Activated CD4-positive, alpha-beta T cell treated with anti-CD3 and anti-CD28 coated beads for 36 hours (primary cell): ENCODE measurements at regions not wholly inside any gene's neighbourhood (a gene's known extent, or its start where the extent isn't known, plus 50 kb on each side); places are given as distances from the start of the nearest gene placed in this dataset.

Experiments used
- ATAC-seq: fragments of 200-7000 bp; cut with Tn5 transposase; one replicate; pipeline ENCODE4 v1.10.0; 2021; ENCODE audit warnings: mild to moderate bottlenecking, moderate library complexity
- CTCF ChIA-PET: fragments of 350-600 bp; sonication (Branson Sonifier 250); formaldehyde crosslinking; loops from one replicate; lab custom pipeline; 2021; ENCODE audit warnings: antibody characterized with exemption; lab: Charles Lee
- POLR2A ChIA-PET: fragments of 350-600 bp; sonication (Branson Sonifier 250); formaldehyde crosslinking; loops from one replicate; lab custom pipeline; 2021; ENCODE audit warnings: antibody characterized with exemption, inconsistent platforms; lab: Charles Lee
- DNase-seq: peaks from one replicate; pipeline ENCODE4 v3.0.0-alpha.2; 2020
- H3K27ac Mint-ChIP-seq: one replicate; pipeline ENCODE4 v1.8.0; 2021; ENCODE audit warnings: mixed read lengths
- H3K27me3 Mint-ChIP-seq: one replicate; pipeline ENCODE4 v1.8.0; 2021; ENCODE audit warnings: mixed read lengths
- H3K36me3 Mint-ChIP-seq: one replicate; pipeline ENCODE4 v1.8.0; 2021; ENCODE audit warnings: low read depth, mixed read lengths
- H3K4me1 Mint-ChIP-seq: one replicate; pipeline ENCODE4 v1.8.0; 2021; ENCODE audit warnings: mixed read lengths
- H3K4me3 Mint-ChIP-seq: one replicate; pipeline ENCODE4 v1.8.0; 2021; ENCODE audit warnings: mild to moderate bottlenecking, moderate library complexity, mixed read lengths
- H3K9me3 Mint-ChIP-seq: one replicate; pipeline ENCODE4 v1.8.0; 2021; ENCODE audit warnings: low read depth, mixed read lengths
- intact Hi-C, 2 experiments: fragments of 100-400 bp; cut with DNase I in 1 of 2; cut with micrococcal nuclease in 1 of 2; formaldehyde crosslinking; loops; one replicate each; pipeline versions ENCODE4 v1.14.2 to v1.15.1; 2022 to 2024; cut with DNase I, micrococcal nuclease

DNA sequence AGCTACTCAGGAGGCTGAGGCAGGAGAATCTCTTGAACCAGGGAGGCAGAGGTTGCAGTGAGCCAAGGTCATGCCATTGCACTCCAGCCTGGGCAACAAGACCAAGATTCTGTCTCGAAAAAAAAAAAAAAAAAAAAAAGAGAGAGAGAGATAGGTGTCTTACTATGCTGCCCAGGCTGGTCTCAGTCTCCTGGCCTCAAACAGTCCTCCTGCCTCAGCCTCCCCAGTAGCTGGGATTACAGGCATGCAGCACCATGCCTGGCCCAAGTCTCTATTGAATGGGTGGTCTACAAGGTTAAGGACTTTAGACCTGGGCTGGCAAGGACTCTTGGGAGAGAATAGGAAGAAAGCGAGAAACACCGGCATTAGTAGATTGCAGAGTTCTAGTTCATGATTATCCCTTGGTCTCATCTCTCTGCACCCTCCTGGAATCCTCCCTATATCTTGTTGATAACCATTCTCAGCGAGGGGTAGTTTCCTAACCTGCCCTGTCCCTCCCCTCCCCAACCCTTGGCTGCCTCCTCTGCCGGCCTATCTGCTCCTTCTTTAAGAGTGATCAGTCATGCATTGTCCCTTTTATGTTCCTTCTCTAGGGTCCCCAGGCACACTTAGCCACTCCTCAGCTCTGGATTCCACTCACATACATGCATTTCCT, 128.1 kb upstream of the MAP1LC3B2 start:
- H3K9me3 Mint-ChIP-seq, result no peaks in the 10 kb centered on the region
- ChIA-PET CTCF (no interaction called here), POLR2A (no interaction called here)
- intact Hi-C loops, result no loop called here
- no peak overlapping the region for H3K4me3 Mint-ChIP-seq
- no peak overlapping the region for H3K27ac Mint-ChIP-seq
- peaks cover 5% of the 10 kb centered on the region for H3K4me1 Mint-ChIP-seq
- ATAC-seq (no peak), DNase-seq (no peak)
- no peaks in the 10 kb centered on the region for H3K36me3 Mint-ChIP-seq
- H3K27me3 Mint-ChIP-seq, result no peaks in the 10 kb centered on the region

GRCh38 chr12:116431677-116432300, 127.4 kb upstream of the MAP1LC3B2 start:
- Mint-ChIP-seq H3K27me3 (no peaks in the 10 kb centered on the region), H3K9me3 (no peaks in the 10 kb centered on the region), H3K4me3 (no peak overlapping the region), H3K27ac (no peak overlapping the region), H3K4me1 (peaks cover 5% of the 10 kb centered on the region), H3K36me3 (no peaks in the 10 kb centered on the region)
- intact Hi-C loops, result no loop called here
- ChIA-PET POLR2A (no interaction called here), CTCF (interaction anchor here (0.7 kb wide), 1 partner anchor 9 kb away, joined by 4 read pairs; no protein-coding TSS in a partner anchor)
- ATAC-seq (no peak), DNase-seq (no peak)

DNA sequence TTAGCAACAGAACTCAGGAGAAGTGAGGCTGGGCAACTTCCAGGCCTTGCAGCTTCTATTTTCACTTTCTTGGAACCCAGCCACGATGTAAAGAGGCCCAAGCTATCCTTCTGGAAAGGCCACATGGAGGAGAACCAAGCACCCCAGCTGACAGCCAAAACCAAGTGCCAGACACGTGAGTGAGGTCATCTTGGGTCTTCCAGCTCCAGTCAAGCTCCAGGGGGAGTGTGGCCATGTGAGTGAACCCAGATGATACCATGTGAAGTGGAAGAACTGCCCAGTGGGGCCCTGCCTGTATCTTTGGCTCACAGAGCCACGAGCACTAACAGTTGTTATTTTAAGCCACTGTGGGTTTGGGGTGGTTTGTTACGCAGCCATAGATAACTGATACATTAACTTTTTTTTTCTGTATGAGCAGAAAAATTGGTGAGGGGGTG, 126.8 kb upstream of the MAP1LC3B2 start:
- intact Hi-C loops, result no loop called here
- H3K4me1 Mint-ChIP-seq, result peaks cover 5% of the 10 kb centered on the region
- ChIA-PET POLR2A (no interaction called here), CTCF (interaction anchor here (0.7 kb wide), 1 partner anchor 9 kb away, joined by 4 read pairs; no protein-coding TSS in a partner anchor)
- H3K36me3 Mint-ChIP-seq, result no peaks in the 10 kb centered on the region
- no peak overlapping the region for H3K27ac Mint-ChIP-seq
- DNase-seq, result no peak
- no peak overlapping the region for H3K4me3 Mint-ChIP-seq
- H3K9me3 Mint-ChIP-seq, result no peaks in the 10 kb centered on the region
- no peaks in the 10 kb centered on the region for H3K27me3 Mint-ChIP-seq
- ATAC-seq, result no peak

GRCh38 chr12:116433249-116433648, 125.9 kb upstream of the MAP1LC3B2 start:
- Mint-ChIP-seq H3K4me1 (peaks cover 5% of the 10 kb centered on the region), H3K4me3 (no peak overlapping the region), H3K36me3 (no peaks in the 10 kb centered on the region), H3K27me3 (no peaks in the 10 kb centered on the region), H3K27ac (no peak overlapping the region), H3K9me3 (no peaks in the 10 kb centered on the region)
- intact Hi-C loops, result no loop called here
- CTCF ChIA-PET, result interaction anchor here (1.2 kb wide), 1 partner anchor 28 kb away, joined by 4 read pairs; no protein-coding TSS in a partner anchor
- no peak for ATAC-seq
- POLR2A ChIA-PET, result interaction anchor here (0.5 kb wide), 1 partner anchor 42 kb away, joined by 3 read pairs; no protein-coding TSS in a partner anchor
- no peak for DNase-seq

DNA sequence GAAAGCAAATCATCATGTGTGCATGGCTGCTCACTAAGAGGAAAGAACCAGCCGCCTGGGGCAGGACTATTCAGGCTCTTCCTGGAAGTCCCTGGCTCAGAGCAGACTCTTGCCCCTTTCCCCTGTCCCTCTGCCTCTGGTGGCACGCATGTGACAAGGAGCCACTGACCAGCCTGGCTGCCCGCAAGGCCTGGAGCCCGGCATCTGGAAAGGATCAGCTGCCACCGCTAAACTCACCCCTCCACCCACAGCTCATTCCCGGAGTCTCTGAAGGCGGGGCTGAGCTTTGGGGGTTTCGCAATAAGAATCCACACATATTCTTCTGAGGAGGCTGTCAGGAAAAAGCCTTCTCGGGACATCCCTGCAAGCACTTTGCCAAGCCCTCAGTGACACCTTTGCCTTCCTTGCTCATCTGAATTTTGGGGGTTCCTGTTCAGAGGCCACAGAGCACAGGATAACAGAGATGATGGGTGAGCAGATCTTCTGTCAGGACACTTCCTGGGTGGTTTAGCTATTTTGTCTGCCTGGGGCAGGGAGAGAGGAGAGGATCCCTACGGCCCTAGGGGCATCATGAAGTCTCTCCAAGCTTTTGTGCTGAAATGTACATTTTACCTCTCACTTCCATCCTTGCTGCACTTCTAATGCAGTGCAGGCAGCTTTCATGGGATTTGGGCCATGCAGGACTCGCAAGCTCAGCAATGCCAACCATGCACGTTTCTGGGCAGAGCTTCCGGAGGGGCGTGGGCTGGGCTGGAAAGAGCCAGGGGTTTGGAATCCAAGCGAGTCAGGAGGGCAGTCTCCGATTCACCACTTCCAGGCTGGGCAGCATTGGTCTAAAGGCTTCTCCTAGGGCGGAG, 124.8 kb upstream of the MAP1LC3B2 start:
- no peak overlapping the region for H3K4me3 Mint-ChIP-seq
- ChIA-PET CTCF (interaction anchor here (1.2 kb wide), 1 partner anchor 27 kb away, joined by 4 read pairs; no protein-coding TSS in a partner anchor), POLR2A (no interaction called here)
- H3K9me3 Mint-ChIP-seq, result no peaks in the 10 kb centered on the region
- DNase-seq (no peak), ATAC-seq (no peak)
- no peaks in the 10 kb centered on the region for H3K36me3 Mint-ChIP-seq
- no peaks in the 10 kb centered on the region for H3K27me3 Mint-ChIP-seq
- H3K4me1 Mint-ChIP-seq, result peaks cover 5% of the 10 kb centered on the region
- no peak overlapping the region for H3K27ac Mint-ChIP-seq
- intact Hi-C loops, result no loop called here

DNA sequence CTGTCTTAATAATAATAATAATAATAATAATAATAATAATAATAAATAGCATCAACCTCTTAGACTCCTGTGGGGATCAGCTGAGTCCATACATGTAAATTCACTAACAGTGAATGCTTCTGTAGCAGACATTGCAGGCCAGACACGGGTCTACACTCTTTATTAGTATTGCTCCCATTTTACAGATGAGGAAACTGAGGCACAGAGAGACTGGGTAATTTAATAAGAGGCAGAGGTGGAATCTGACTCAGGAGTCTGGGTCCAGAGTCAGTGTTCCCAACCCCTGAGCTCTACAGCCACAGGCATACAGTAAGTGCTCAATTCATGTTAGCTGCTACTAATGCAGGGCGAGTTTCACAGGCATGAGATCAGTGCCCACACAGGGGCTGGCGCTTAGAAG, 123.2 kb upstream of the MAP1LC3B2 start:
- no peaks in the 10 kb centered on the region for H3K9me3 Mint-ChIP-seq
- ChIA-PET CTCF (no interaction called here), POLR2A (no interaction called here)
- no peaks in the 10 kb centered on the region for H3K36me3 Mint-ChIP-seq
- intact Hi-C loops, result no loop called here
- no peak overlapping the region for H3K4me3 Mint-ChIP-seq
- H3K4me1 Mint-ChIP-seq, result peaks cover 5% of the 10 kb centered on the region
- no peak for DNase-seq
- no peak overlapping the region for H3K27ac Mint-ChIP-seq
- H3K27me3 Mint-ChIP-seq, result no peaks in the 10 kb centered on the region
- ATAC-seq, result no peak

DNA sequence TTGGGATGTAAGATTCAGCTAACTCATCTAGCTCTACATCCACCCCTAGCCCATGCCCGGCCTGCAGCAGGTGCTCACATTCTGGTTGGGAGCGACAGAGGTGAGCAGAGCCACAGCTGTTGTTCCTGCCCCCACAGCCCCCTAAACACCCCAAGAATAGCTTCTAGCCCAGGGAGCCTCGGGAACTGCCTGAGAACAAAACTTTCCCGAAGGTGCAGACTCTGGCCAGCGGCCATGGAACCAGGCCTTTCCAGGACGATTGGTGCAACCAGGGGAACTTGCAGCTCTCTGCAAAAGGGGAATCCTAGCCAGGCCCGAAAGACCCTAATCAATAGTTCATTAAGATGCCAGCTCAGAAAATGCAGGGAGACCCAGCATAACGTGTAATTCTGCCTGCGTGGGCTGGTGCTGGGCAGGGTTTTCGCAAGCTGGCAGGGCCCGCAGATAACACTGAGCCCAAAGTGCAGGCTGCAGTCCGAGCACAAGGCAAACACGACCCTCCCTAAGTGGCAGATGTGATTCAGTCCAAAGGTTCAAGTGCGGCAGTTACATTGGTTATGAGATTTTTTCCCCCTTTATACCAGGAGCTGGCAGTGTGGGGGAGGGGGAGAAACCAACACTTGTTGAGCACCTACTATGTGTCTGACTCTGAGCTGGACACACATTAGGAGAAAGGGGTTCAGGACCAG, 122.5 kb upstream of the MAP1LC3B2 start:
- H3K27ac Mint-ChIP-seq, result no peak overlapping the region
- peaks cover 5% of the 10 kb centered on the region for H3K4me1 Mint-ChIP-seq
- no peak for DNase-seq
- ChIA-PET POLR2A (no interaction called here), CTCF (no interaction called here)
- no peaks in the 10 kb centered on the region for H3K36me3 Mint-ChIP-seq
- H3K9me3 Mint-ChIP-seq, result no peaks in the 10 kb centered on the region
- no peaks in the 10 kb centered on the region for H3K27me3 Mint-ChIP-seq
- intact Hi-C loops, result no loop called here
- H3K4me3 Mint-ChIP-seq, result no peak overlapping the region
- ATAC-seq, result no peak

GRCh38 chr12:116441292-116441691, 117.9 kb upstream of the MAP1LC3B2 start:
- no peaks in the 10 kb centered on the region for H3K27me3 Mint-ChIP-seq
- no peaks in the 10 kb centered on the region for H3K36me3 Mint-ChIP-seq
- no peak overlapping the region for H3K4me3 Mint-ChIP-seq
- intact Hi-C loops, result no loop called here
- peaks cover 13% of the 10 kb centered on the region for H3K4me1 Mint-ChIP-seq
- ChIA-PET CTCF (interaction anchor here (0.6 kb wide), 1 partner anchor 9 kb away, joined by 4 read pairs; no protein-coding TSS in a partner anchor), POLR2A (no interaction called here)
- DNase-seq (no peak), ATAC-seq (no peak)
- H3K27ac Mint-ChIP-seq, result no peak overlapping the region
- H3K9me3 Mint-ChIP-seq, result no peaks in the 10 kb centered on the region

GRCh38 chr12:116442304-116442703, 116.9 kb upstream of the MAP1LC3B2 start:
- CTCF ChIA-PET, result no interaction called here
- ATAC-seq, result no peak
- no peak overlapping the region for H3K27ac Mint-ChIP-seq
- H3K36me3 Mint-ChIP-seq, result no peaks in the 10 kb centered on the region
- H3K27me3 Mint-ChIP-seq, result no peaks in the 10 kb centered on the region
- H3K9me3 Mint-ChIP-seq, result no peaks in the 10 kb centered on the region
- H3K4me1 Mint-ChIP-seq, result peaks cover 13% of the 10 kb centered on the region
- intact Hi-C loops, result no loop called here
- no peak overlapping the region for H3K4me3 Mint-ChIP-seq
- DNase-seq, result no peak
- POLR2A ChIA-PET, result no interaction called here

DNA sequence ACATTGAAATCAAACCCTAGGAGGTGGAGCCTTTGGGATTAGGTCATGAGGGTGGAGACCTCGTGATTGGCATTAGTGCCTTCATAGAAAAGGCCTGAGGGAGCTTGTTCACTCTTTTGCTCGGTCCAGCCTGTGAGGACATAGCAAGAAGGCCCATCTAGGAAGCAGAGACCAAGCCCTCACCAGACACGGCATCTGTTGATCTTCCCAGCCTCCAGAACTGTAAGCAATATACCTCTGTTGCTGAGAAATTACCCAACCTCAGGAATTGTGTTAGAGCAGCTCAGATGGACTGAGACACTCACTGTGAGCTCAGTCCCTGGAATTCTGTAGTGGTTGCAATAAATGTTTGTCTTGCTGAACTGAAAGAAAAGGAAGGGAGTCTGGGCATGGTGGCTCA, 116.2 kb upstream of the MAP1LC3B2 start:
- H3K36me3 Mint-ChIP-seq, result no peaks in the 10 kb centered on the region
- intact Hi-C loops, result no loop called here
- no peaks in the 10 kb centered on the region for H3K9me3 Mint-ChIP-seq
- DNase-seq, result no peak
- H3K27ac Mint-ChIP-seq, result no peak overlapping the region
- no peaks in the 10 kb centered on the region for H3K27me3 Mint-ChIP-seq
- peaks cover 13% of the 10 kb centered on the region for H3K4me1 Mint-ChIP-seq
- no peak for ATAC-seq
- H3K4me3 Mint-ChIP-seq, result no peak overlapping the region
- CTCF ChIA-PET, result no interaction called here
- POLR2A ChIA-PET, result no interaction called here
